22Rv1 (cell line): ENCODE measurements at regions not wholly inside any gene's neighbourhood (a gene's known extent, or its start where the extent isn't known, plus 50 kb on each side); places are given as distances from the start of the nearest gene placed in this dataset.

Source experiments
- ZFX ChIP-seq: fragments of 450-650 bp; IDR thresholded peaks from 2 replicates; pipeline ENCODE4 v1.6.1; 2017; ENCODE audit warnings: antibody characterized with exemption, borderline replicate concordance
- TF ChIP-seq, protein P1 (sequence below): fragments of 450-650 bp; IDR thresholded peaks from 2 replicates; pipeline ENCODE4 v1.5.1; 2017; ENCODE audit warnings: mild to moderate bottlenecking

DNA sequence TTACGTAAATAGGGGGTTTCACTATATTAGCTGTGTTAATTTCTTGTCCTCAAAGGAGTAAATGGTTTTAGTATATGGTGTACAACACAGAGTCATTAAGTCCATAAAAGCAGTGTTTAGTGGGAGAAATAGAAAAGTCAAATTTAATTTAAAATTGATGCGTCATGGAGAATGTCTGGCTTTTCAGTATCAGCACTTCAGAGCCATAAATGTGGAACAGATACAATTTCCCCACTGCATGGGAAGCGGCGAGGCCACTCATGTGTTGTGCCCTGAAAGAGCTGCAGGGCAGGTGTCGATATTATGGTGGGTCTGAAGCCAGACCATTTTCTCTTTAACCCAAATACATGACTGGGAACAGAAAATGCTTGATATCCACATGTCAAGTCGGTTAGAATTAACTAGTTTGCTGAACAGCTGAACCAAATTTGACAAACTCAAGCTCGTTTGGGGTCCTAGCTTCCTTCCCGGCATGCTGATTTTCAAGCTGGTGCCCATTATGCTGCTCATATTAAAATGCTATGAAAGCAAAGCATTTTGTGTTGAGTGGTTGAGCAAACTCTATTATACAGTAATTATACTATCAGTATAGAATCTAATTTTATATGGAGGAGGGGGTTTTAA is 364.6 kb upstream of the TBL1XR1 start:
- TF ChIP-seq, protein P1, sequence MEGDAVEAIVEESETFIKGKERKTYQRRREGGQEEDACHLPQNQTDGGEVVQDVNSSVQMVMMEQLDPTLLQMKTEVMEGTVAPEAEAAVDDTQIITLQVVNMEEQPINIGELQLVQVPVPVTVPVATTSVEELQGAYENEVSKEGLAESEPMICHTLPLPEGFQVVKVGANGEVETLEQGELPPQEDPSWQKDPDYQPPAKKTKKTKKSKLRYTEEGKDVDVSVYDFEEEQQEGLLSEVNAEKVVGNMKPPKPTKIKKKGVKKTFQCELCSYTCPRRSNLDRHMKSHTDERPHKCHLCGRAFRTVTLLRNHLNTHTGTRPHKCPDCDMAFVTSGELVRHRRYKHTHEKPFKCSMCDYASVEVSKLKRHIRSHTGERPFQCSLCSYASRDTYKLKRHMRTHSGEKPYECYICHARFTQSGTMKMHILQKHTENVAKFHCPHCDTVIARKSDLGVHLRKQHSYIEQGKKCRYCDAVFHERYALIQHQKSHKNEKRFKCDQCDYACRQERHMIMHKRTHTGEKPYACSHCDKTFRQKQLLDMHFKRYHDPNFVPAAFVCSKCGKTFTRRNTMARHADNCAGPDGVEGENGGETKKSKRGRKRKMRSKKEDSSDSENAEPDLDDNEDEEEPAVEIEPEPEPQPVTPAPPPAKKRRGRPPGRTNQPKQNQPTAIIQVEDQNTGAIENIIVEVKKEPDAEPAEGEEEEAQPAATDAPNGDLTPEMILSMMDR = no peak
- no peak for TF ChIP-seq ZFX
